NCI-H1417 (cell line): ENCODE measurements at regions not wholly inside any gene's neighbourhood (a gene's known extent, or its start where the extent isn't known, plus 50 kb on each side); places are given as distances from the start of the nearest gene placed in this dataset.
"Not testable (repeated sequence)": the region's sequence is repeated elsewhere in the genome, so short reads cannot be mapped to it uniquely, and the experiment has no call there.

Source experiments
- DNase-seq, 3 experiments: peaks; one replicate each; lab custom pipeline; 2025; lab: John Stamatoyannopoulos, UW

DNA sequence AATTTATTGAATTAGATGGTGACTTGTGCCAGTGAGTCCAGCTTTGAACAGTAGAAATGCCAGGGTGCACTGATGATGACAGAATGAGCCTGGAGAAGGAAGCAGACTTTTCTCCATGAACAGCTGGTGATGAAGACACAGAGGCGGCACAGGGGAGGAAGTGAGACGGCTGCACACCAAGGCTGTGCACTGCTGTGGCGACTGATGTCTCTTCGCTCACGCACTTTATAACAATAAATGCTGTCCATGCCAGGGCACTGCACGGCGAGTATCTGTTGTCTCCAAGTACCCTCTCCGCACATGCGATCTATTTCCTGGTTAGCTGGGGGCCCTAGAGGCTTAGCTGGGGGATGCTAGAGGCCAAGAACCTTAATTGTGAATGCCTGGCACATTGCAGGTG is 175.2 kb downstream of the TMEM200C start:
- no peak for DNase-seq

- DNase-seq: no peak
These were observed 173.5 kb upstream of the EPB41L3 start for GRCh38 chr18:5717256-5717655.

DNA sequence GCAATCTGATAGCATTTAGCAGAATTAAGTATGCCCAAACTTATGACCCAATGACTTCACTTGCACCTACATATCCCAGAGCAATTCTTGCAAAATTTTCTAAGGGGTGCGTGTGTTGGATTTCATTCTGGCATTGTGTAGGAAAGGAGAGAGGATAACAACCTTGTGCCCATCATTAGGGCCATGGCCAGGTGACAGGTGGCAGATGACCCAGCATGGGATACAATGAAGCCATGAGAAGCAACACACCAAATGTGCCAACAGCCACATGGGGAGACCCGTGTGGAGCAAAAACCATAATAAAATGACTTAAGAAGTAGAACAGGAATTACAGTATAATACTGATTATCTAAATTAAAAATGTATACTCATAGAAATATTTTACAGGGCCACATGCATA is 166.9 kb upstream of the EPB41L3 start:
- no peak for DNase-seq

- no peak for DNase-seq
These were observed 166.4 kb upstream of the EPB41L3 start for GRCh38 chr18:5710235-5710634.

GRCh38 chr18:5709476-5710095 is 165.8 kb upstream of the EPB41L3 start:
- DNase-seq: no peak

- no peak for DNase-seq
These were observed 163.8 kb upstream of the EPB41L3 start for GRCh38 chr18:5707586-5707985.

DNA sequence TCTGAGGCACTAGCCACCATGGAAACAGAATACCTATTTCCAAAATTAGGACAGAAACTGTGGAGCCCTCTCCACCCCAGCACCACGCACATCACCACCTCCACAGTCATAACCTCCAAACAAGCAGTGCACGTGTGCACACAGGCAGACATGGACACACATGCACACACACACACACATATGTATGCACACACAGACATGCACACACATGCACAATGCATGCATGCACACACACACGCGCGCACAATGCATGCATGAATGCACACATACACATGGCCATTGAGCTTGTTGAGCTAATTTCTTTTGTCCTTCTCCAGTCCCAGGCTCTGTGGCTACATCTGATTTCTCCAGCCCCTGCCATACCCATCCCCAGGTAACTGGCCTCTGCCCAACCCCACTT is 161.6 kb upstream of the EPB41L3 start:
- no peak for DNase-seq

- no peak for DNase-seq
These were observed 161.1 kb upstream of the EPB41L3 start for GRCh38 chr18:5704847-5705246.

DNA sequence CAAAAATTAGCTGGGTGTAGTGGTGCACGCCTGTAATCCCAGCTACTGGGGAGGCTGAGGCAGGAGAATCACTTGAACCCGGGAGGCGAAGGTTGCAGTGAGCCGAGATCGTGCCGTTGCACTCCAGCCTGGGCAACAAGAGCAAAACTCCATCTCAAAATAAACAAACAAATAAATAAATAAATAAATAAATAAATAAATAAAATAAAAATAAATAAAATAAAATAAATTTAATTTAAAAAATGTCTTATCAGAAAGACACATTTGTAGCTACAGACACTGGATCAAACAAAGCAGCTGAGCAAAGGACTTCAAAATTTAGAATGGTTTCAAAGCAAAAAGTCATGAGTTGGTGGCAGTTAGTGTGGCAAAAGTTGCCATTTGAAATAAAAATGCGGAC is 158.2 kb upstream of the EPB41L3 start:
- not testable (repeated sequence) for DNase-seq

DNA sequence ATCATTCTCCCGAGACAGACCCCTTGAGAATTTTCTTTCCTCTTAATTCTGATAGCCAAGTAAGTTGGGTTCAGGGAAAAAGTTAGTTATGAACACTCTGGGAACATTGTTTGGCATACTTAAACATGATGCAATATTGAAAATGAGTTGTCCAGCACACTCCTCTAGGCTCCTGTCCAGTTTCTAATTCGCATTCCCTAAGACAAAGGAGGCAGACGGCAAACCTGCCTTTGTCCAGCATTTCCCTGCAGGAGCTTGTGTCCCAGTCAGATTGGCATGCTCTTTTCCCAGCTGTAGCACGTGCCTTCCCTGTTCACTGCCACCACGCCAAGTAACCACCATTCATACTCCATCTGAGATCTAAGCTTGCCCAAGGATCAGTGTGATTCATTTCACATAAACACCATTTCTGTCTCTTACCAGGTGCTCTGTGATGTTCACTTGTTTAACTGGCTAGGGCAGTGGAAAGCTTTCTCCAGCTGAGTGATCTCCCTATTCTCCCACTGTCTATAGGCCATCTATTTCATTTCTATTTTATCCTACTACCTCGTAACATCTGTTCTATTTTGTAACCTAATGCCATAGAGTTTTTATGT is 150.0 kb upstream of the EPB41L3 start:
- no peak for DNase-seq

- no peak for DNase-seq
These were observed 135.1 kb upstream of the EPB41L3 start for GRCh38 chr18:5678779-5679406.

DNA sequence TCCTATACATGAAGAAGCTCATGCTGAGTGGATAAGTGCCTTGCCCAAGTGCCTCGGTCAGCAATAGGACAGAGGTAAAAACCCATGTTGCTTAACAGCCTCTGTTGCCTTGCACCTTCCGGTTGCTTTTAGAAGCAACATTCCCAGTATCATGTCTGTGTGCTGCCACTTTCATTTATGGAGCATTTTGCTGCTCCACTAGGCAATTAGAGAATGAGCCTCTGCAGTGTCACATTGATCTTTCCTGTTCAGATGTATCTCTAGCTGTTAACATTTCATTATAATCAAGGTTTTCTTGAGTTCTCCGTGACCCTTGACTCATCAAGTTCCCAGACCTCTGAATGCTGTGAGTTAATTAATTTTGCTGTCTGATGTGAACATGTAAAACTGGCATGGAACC is 134.5 kb upstream of the EPB41L3 start:
- no peak for DNase-seq

GRCh38 chr18:5673616-5674015 is 129.8 kb upstream of the EPB41L3 start:
- no peak for DNase-seq

DNA sequence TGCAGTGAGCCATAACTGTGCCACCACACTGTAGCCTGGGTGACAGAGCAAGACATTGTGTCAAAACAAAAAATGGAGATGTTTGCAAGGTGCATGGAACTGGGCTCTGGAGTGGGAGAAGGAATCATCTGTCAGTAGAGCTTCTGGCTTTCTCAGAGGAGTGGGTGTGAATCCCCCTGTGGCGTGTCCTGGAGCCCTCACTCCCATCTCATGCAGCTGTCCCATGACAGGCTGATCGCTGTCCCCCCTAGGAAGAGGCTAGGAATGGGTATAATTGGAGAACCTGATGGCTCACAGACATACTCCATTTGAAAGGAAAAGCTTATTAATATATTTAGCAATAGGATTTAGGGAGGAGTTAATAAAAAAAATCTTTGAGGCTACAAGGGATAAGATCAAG is 125.8 kb upstream of the EPB41L3 start:
- no peak for DNase-seq

DNA sequence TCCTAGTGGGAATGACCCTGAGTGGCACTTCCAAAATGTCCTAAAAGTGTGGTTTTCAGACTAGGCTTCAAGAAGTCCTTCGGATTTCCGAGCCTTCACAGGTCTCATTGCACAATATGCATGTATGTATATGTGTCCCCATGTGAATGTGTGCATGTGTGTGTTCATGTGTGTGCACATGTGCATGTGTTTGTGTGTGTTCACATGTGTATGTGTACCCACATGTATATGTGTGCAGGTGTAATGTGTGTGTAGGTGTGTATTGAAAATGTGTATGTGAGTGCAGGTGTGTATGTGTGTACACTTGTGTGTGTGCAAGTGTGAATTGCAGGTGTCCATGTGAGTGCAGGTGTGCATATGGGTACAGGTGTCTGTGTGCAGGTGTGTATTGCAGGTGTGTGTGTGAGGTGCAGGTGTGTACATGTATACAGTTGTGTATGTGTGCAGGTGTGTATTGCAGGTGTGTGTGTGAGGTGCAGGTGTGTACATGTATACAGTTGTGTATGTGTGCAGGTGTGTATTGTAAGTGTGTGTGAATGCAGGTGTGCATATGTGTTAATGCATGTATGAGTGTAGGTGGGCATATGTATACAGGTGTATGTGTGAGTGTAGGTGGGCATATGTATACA is 124.4 kb upstream of the EPB41L3 start:
- DNase-seq: no peak

DNA sequence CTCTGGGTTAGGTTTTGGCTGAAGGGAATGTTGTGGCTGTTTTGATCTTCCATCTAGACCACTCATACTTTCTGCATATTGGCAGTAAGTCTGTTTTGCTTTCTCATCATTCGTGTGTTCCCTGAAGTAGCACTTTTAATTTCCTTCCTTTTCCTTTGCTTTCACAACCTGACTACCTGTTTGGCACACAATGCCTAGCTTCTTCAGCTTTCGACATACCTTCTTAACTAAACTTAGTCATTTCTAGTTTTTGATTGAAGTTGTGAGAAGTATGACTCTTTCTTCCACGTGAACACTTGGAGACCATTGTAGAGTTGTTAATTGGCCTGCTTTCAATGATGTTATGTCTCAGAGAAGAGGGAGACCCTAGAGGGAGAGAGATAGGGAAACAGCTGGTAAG is 123.6 kb upstream of the EPB41L3 start:
- no peak for DNase-seq

DNA sequence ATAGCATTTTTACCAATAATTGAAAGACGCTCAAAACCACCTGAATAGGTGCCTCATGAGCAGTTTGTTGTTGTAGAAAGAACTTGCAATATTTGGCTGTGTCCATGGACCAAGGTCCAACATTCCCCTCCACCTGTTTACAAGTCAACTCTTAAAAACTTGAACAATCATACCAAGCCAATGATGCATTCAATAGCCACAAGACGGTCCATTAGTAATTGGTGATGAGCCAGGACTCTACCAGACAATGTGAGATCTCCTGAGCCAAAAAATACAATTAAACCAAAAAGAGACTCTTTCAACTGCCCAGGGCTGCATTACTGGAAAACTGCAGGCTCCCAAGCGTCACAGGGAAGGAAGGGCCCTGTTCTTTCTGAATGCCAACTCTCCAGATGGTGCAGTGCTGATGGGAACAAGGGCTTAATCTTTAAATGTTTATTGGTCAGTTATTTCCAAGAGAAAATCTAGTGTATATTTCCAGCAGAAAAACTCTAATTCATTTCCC is 118.8 kb upstream of the EPB41L3 start:
- no peak for DNase-seq

DNA sequence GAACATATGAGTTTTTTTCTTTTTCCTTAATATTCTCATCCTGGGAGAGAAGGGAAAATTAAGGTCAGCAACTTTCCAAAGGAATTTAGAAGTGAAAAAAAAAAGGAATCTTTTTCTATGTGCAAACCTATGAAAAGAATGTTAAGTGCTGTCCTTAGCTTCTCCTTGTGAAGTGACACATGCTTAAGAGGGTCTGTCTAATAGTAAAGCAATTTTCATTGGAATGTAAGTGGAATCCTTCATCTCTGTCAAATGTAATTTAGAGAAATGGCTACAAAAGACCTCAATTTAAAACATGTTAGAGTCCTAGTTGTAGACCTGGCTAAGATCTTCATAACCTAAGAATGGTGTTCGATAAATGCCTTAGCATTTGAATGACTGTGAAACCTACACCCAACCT is 117.4 kb upstream of the EPB41L3 start:
- DNase-seq: no peak

DNA sequence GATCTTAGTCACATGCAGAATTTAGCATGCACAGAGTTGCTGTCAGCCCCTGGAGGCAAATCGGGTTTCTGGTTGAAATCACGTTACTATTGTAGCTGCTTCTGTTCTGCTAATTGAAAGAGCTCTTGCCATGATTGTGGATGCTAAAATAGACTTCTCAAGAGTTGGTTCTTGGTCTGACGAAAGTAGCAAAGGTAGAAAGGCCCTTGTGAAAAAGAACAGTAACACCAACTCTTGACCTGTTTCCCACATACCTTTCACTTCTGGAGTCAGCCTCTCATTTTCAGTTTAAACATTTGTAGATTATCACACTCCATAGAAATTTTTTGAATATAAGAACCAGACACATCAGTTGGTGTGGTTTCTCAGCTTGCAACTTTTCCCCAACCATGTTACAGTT is 110.0 kb upstream of the EPB41L3 start:
- no peak for DNase-seq

DNA sequence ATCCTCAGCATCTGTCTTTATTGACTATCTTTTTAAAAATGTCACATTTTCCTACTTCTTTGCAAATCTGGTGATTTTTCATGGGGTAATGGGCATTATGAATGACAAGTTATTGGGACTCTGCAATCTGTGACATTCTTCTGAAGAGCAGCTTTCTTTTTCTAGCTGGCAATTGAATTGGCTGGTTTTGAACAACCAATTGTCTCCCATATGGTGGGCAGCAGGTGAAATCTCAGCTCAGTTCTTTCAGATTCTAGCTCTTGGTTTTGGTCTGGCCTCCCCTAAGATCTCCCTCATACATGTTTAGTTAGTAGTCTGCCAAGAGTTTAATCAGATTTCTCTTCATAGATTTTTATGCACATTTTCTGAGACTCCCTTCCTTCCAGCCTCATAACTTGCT is 107.9 kb upstream of the EPB41L3 start:
- no peak for DNase-seq

GRCh38 chr18:5649439-5649838 is 105.6 kb upstream of the EPB41L3 start:
- no peak for DNase-seq

DNA sequence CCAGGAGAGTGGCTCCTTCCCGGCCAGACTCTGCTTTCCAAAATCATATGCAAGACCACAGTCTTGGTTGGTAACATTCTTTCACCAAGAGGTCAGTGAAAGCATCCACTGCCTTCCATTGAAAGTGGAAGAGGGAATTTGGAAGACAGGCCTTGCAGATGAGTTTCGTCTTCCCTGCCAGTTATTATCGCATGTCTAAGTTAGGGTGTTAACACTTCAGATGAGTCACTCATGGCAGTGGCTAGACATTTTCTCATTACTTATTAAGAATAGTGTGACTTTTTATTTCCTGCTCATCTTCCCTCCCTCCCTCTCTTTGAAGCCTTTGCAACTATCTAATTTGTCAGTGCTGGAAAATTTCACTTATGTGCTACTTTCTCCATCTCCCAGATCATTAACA is 102.9 kb upstream of the EPB41L3 start:
- DNase-seq: no peak

- DNase-seq: no peak
These were observed 99.5 kb upstream of the EPB41L3 start for GRCh38 chr18:5643288-5643687.
